ENCODE measurements at regions not wholly inside any gene's neighbourhood (a gene's known extent, or its start where the extent isn't known, plus 50 kb on each side); places are given as distances from the start of the nearest gene placed in this dataset.

GRCh38 chr22:49023161-49023878, 804.4 kb downstream of the BRD1 start:
- DNase-seq (ENCODE audit: low read depth): no peak
- TF ChIP-seq, protein P1, sequence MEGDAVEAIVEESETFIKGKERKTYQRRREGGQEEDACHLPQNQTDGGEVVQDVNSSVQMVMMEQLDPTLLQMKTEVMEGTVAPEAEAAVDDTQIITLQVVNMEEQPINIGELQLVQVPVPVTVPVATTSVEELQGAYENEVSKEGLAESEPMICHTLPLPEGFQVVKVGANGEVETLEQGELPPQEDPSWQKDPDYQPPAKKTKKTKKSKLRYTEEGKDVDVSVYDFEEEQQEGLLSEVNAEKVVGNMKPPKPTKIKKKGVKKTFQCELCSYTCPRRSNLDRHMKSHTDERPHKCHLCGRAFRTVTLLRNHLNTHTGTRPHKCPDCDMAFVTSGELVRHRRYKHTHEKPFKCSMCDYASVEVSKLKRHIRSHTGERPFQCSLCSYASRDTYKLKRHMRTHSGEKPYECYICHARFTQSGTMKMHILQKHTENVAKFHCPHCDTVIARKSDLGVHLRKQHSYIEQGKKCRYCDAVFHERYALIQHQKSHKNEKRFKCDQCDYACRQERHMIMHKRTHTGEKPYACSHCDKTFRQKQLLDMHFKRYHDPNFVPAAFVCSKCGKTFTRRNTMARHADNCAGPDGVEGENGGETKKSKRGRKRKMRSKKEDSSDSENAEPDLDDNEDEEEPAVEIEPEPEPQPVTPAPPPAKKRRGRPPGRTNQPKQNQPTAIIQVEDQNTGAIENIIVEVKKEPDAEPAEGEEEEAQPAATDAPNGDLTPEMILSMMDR (IDR thresholded peaks at IDR 0.05; ENCODE audit: control insufficient read depth, insufficient read depth, low read depth, low read length, missing control alignments): no peak
- H3K4me3 ChIP-seq (ENCODE audit: control insufficient read depth, low read depth, low read length): no peak overlapping the region

- H3K4me3 ChIP-seq (ENCODE audit: control insufficient read depth, low read depth, low read length): no peak overlapping the region
- TF ChIP-seq, protein P1 (IDR thresholded peaks at IDR 0.05; ENCODE audit: control insufficient read depth, insufficient read depth, low read depth, low read length, missing control alignments): no peak
- no peak for DNase-seq (ENCODE audit: low read depth)
Observed at GRCh38 chr22:49022816-49023160, 804.9 kb downstream of the BRD1 start.

- TF ChIP-seq, protein P1 (IDR thresholded peaks at IDR 0.05; ENCODE audit: control insufficient read depth, insufficient read depth, low read depth, low read length, missing control alignments): no peak
- no peak for DNase-seq (ENCODE audit: low read depth)
- no peak overlapping the region for H3K4me3 ChIP-seq (ENCODE audit: control insufficient read depth, low read depth, low read length)
Observed at GRCh38 chr22:49021926-49022815, 805.5 kb downstream of the BRD1 start.

GRCh38 chr22:49021131-49021925, 806.3 kb downstream of the BRD1 start:
- TF ChIP-seq, protein P1 (IDR thresholded peaks at IDR 0.05; ENCODE audit: control insufficient read depth, insufficient read depth, low read depth, low read length, missing control alignments): no peak
- DNase-seq (ENCODE audit: low read depth): no peak
- no peak overlapping the region for H3K4me3 ChIP-seq (ENCODE audit: control insufficient read depth, low read depth, low read length)

DNA sequence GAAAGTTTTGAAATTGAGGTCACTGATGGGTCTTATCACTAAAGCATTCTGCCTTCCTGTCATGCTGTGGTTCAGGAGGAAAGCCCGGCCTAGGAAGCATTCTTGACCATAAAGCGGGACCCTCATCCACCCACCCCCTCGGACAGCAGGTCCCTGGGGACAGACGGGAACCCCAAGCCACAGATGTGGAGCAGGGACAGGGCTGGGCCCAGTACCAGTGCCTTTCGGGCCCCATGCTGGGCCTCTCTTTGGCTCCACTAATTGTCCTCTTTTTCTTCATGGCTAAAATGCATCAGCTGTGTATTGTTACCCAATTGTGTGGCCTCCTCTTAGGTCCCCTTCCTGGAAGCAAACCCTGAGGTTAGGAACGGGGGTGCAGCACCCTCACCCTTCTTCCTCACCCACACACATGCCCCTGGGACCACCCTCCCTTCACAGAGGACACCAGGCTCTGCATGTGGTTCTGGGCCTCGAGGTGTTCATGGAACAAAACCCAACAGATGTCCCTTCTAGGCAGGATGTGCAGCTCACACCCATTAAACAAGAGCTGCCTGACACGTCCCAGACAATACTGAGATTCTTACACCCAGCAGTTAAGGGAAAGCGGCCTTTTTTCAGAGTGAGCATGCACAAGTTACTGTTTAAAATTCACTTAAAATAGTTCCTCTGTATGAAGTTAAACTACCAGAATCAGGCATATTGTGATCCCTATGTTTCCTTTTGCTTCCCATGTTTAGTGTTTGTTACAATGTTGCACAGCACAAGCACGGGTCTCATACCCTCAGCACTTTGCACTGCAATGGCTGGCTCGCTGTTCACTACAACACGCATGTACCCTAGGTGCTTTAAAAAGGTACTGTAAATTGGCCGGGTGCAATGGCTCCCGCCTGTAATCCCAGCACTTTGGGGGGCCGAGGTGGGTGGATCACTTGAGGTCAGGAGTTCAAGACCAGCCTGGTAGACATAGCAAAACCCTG, 807.6 kb downstream of the BRD1 start:
- TF ChIP-seq, protein P1 (IDR thresholded peaks at IDR 0.05; ENCODE audit: control insufficient read depth, insufficient read depth, low read depth, low read length, missing control alignments): no peak
- DNase-seq (ENCODE audit: low read depth): no peak
- H3K4me3 ChIP-seq (ENCODE audit: control insufficient read depth, low read depth, low read length): no peak overlapping the region

Data from AG09309 (cell line).